Keratinocyte (primary cell): ENCODE measurements at regions not wholly inside any gene's neighbourhood (a gene's known extent, or its start where the extent isn't known, plus 50 kb on each side); places are given as distances from the start of the nearest gene placed in this dataset.

Experiments used
- DNase-seq: peaks from one replicate; pipeline ENCODE4 v3.0.0-alpha.2; 2011; ENCODE audit warnings: low read depth, missing footprints, low spot score
- FAIRE-seq: peaks from 2 replicates; lab custom pipeline; 2011; peaks lifted over from hg19 to GRCh38; lab: Jason Lieb, UNC
- H2AFZ ChIP-seq: 2 replicates; pipeline ENCODE4 v1.6.0; 2012; ENCODE audit warnings: low read length, control low read depth, inconsistent platforms; ENCODE audit not compliant: control insufficient read depth
- H3K27ac ChIP-seq: 2 replicates; pipeline ENCODE4 v1.5.1; 2011; ENCODE audit warnings: low read length; ENCODE audit not compliant: control insufficient read depth, insufficient read depth
- H3K27me3 ChIP-seq: 3 replicates; pipeline ENCODE4 v1.6.0; 2011; ENCODE audit warnings: low read length; ENCODE audit not compliant: control insufficient read depth, insufficient read depth; ENCODE audit errors: extremely low read depth
- H3K36me3 ChIP-seq, 2 experiments: 2 replicates in 1 of 2; 3 replicates in 1 of 2; pipeline ENCODE4 v1.5.1; 2011; ENCODE audit warnings: low read length in 2 of 2, mild to moderate bottlenecking in 1 of 2; ENCODE audit not compliant: control insufficient read depth in 2 of 2, insufficient read depth in 2 of 2; ENCODE audit errors: extremely low read depth in 1 of 2
- H3K4me1 ChIP-seq: 3 replicates; pipeline ENCODE4 v1.5.1; 2011; ENCODE audit warnings: low read length; ENCODE audit not compliant: control insufficient read depth, insufficient read depth; ENCODE audit errors: extremely low read depth
- H3K4me2 ChIP-seq: 3 replicates; pipeline ENCODE4 v1.6.0; 2011; ENCODE audit warnings: low read depth, low read length; ENCODE audit not compliant: control insufficient read depth, insufficient read depth; ENCODE audit errors: extremely low read depth
- H3K4me3 ChIP-seq, 3 experiments: fragments of 200-600 bp in 1 of 3; sonication (generic) in 1 of 3; 2 replicates in 2 of 3; 3 replicates in 1 of 3; pipeline ENCODE4 v1.5.1; 2011 to 2016; ENCODE audit warnings: low read length in 3 of 3, mild to moderate bottlenecking in 3 of 3, control low read depth in 2 of 3, inconsistent platforms in 1 of 3, low read depth in 1 of 3, mixed read lengths in 1 of 3, mixed run types in 1 of 3, moderate library complexity in 1 of 3; ENCODE audit not compliant: control insufficient read depth in 2 of 3, insufficient read depth in 2 of 3; ENCODE audit errors: extremely low read depth in 1 of 3
- H3K79me2 ChIP-seq: 2 replicates; pipeline ENCODE4 v1.6.0; 2012; ENCODE audit warnings: low read length; ENCODE audit not compliant: control insufficient read depth, insufficient read depth
- H3K9ac ChIP-seq: 3 replicates; pipeline ENCODE4 v1.6.0; 2011; ENCODE audit warnings: low read length; ENCODE audit not compliant: control insufficient read depth, insufficient read depth; ENCODE audit errors: extremely low read depth
- H3K9me1 ChIP-seq: 3 replicates; pipeline ENCODE4 v1.6.0; 2011; ENCODE audit warnings: low read length; ENCODE audit not compliant: control insufficient read depth, insufficient read depth; ENCODE audit errors: extremely low read depth
- H3K9me3 ChIP-seq: 2 replicates; pipeline ENCODE4 v1.5.1; 2012; ENCODE audit warnings: low read depth, low read length; ENCODE audit not compliant: control insufficient read depth
- H4K20me1 ChIP-seq: 3 replicates; pipeline ENCODE4 v1.6.0; 2011; ENCODE audit warnings: low read length; ENCODE audit not compliant: control insufficient read depth, insufficient read depth; ENCODE audit errors: extremely low read depth
- CTCF ChIP-seq, 3 experiments: IDR thresholded peaks in 1 of 3; conservative IDR thresholded peaks in 1 of 3; optimal IDR thresholded peaks in 1 of 3; 2 replicates in 2 of 3; 3 replicates in 1 of 3; pipeline versions ENCODE3 to v1.5.1; 2011; ENCODE audit warnings: low read length in 3 of 3, mild to moderate bottlenecking in 3 of 3, moderate library complexity in 2 of 3, control low read depth in 1 of 3, inconsistent platforms in 1 of 3; ENCODE audit not compliant: insufficient read depth in 2 of 3; ENCODE audit errors: extremely low read depth in 1 of 3
- EZH2 ChIP-seq: IDR thresholded peaks from one replicate; pipeline ENCODE4 v1.6.1; 2012; ENCODE audit warnings: inconsistent platforms, mild to moderate bottlenecking, low read length, moderate library complexity
- dilution Hi-C: fragments of 300-500 bp; cut with MboI; formaldehyde crosslinking; loops from one replicate; pipeline ENCODE4 v1.7.0; 2020; ENCODE audit warnings: low sequenced_read_pairs; ENCODE audit not compliant: extremely low pct_ligation_motif_present

GRCh38 chr7:69358163-69358821, 240.0 kb upstream of the AUTS2 start:
- Histone ChIP-seq H3K79me2 (no peaks in the 10 kb centered on the region), H3K27me3 (no peaks in the 10 kb centered on the region), H4K20me1 (no peaks in the 10 kb centered on the region), H3K4me2 (no peak overlapping the region), H3K4me1 (no peaks in the 10 kb centered on the region), H3K9me1 (no peaks in the 10 kb centered on the region), H3K36me3 (no peaks in the 10 kb centered on the region), H2AFZ (no peak overlapping the region), H3K4me3 (no peak overlapping the region), H3K9me3 (no peaks in the 10 kb centered on the region), H3K9ac (no peak overlapping the region), H3K27ac (no peak overlapping the region)
- DNase-seq (no peak), FAIRE-seq (no peak)
- no peak for TF ChIP-seq EZH2
- dilution Hi-C loops, result no loop called here

GRCh38 chr7:69359003-69359700, 239.1 kb upstream of the AUTS2 start:
- Histone ChIP-seq H3K9me3 (no peaks in the 10 kb centered on the region), H4K20me1 (no peaks in the 10 kb centered on the region), H3K9ac (no peak overlapping the region), H3K4me1 (no peaks in the 10 kb centered on the region), H3K4me2 (no peak overlapping the region), H2AFZ (no peak overlapping the region), H3K27me3 (no peaks in the 10 kb centered on the region), H3K9me1 (no peaks in the 10 kb centered on the region), H3K36me3 (no peaks in the 10 kb centered on the region), H3K4me3 (no peak overlapping the region), H3K79me2 (no peaks in the 10 kb centered on the region), H3K27ac (no peak overlapping the region)
- TF ChIP-seq EZH2 (no peak), CTCF (optimal IDR thresholded peaks at IDR 0.05 in 1 of 3, IDR thresholded peaks at IDR 0.05 in 1 of 3, conservative IDR thresholded peaks at IDR 0.05 in 1 of 3; ENCODE audit: extremely low read depth in 1 of 3, insufficient read depth in 2 of 3, low read length in 3 of 3) (no peak)
- DNase-seq, result no peak
- dilution Hi-C loops, result no loop called here
- FAIRE-seq, result no peak
